ENCODE measurements at regions not wholly inside any gene's neighbourhood (a gene's known extent, or its start where the extent isn't known, plus 50 kb on each side); places are given as distances from the start of the nearest gene placed in this dataset.
"Not testable (repeated sequence)": the region's sequence is repeated elsewhere in the genome, so short reads cannot be mapped to it uniquely, and the experiment has no call there.

GRCh38 chr14:105605464-105606304, 79.3 kb downstream of the TMEM121 start:
- no peak for DNase-seq (ENCODE audit: extremely low spot score)
- WGBS, result 85% methylated on average over 24 of the region's 24 CpGs
- Histone ChIP-seq H3K4me1 (ENCODE audit: insufficient read depth) (no peaks in the 10 kb centered on the region), H3K36me3 (ENCODE audit: insufficient read depth) (no peaks in the 10 kb centered on the region), H3K27ac (ENCODE audit: low read depth) (no peak overlapping the region), H3K4me3 (ENCODE audit: low read depth, low read length) (no peak overlapping the region)

- H3K4me3 ChIP-seq (ENCODE audit: low read depth, low read length); H3K4me1 ChIP-seq (ENCODE audit: insufficient read depth); DNase-seq (ENCODE audit: extremely low spot score); H3K27ac ChIP-seq (ENCODE audit: low read depth); H3K36me3 ChIP-seq (ENCODE audit: insufficient read depth): not testable (repeated sequence)
- WGBS, result 80% methylated on average over 14 of the region's 15 CpGs
These were observed 80.1 kb downstream of the TMEM121 start for GRCh38 chr14:105606305-105606975.

GRCh38 chr14:105607025-105607424, 80.6 kb downstream of the TMEM121 start:
- WGBS, result 75% methylated on average over 14 of the region's 16 CpGs
- not testable (repeated sequence) for H3K27ac ChIP-seq (ENCODE audit: low read depth); DNase-seq (ENCODE audit: extremely low spot score); H3K36me3 ChIP-seq (ENCODE audit: insufficient read depth); H3K4me1 ChIP-seq (ENCODE audit: insufficient read depth); H3K4me3 ChIP-seq (ENCODE audit: low read depth, low read length)

- DNase-seq (ENCODE audit: extremely low spot score); H3K36me3 ChIP-seq (ENCODE audit: insufficient read depth); H3K27ac ChIP-seq (ENCODE audit: low read depth); H3K4me1 ChIP-seq (ENCODE audit: insufficient read depth); H3K4me3 ChIP-seq (ENCODE audit: low read depth, low read length): not testable (repeated sequence)
- 89% methylated on average over 3 of the region's 4 CpGs for WGBS
These were observed 88.6 kb downstream of the TMEM121 start for GRCh38 chr14:105614987-105615386.

- not testable (repeated sequence) for H3K4me3 ChIP-seq (ENCODE audit: low read depth, low read length); H3K36me3 ChIP-seq (ENCODE audit: insufficient read depth); H3K4me1 ChIP-seq (ENCODE audit: insufficient read depth); H3K27ac ChIP-seq (ENCODE audit: low read depth); DNase-seq (ENCODE audit: extremely low spot score)
- WGBS, result 79% methylated on average over 23 of the region's 24 CpGs
These were observed 89.8 kb downstream of the TMEM121 start for GRCh38 chr14:105615986-105616801.

- WGBS, result 72% methylated on average over 8 of the region's 8 CpGs
- no peak overlapping the region for H3K27ac ChIP-seq (ENCODE audit: low read depth)
- DNase-seq (ENCODE audit: extremely low spot score), result no peak
- no peak overlapping the region for H3K4me3 ChIP-seq (ENCODE audit: low read depth, low read length)
- no peaks in the 10 kb centered on the region for H3K4me1 ChIP-seq (ENCODE audit: insufficient read depth)
- H3K36me3 ChIP-seq (ENCODE audit: insufficient read depth), result no peaks in the 10 kb centered on the region
These were observed 90.4 kb downstream of the TMEM121 start for GRCh38 chr14:105616802-105617192.

- Histone ChIP-seq H3K4me1 (ENCODE audit: insufficient read depth) (no peaks in the 10 kb centered on the region), H3K27ac (ENCODE audit: low read depth) (no peak overlapping the region), H3K36me3 (ENCODE audit: insufficient read depth) (no peaks in the 10 kb centered on the region), H3K4me3 (ENCODE audit: low read depth, low read length) (no peak overlapping the region)
- WGBS, result 85% methylated on average over 7 of the region's 7 CpGs
- DNase-seq (ENCODE audit: extremely low spot score), result no peak
These were observed 90.9 kb downstream of the TMEM121 start for GRCh38 chr14:105617201-105617777.

GRCh38 chr14:105617805-105618204, 91.4 kb downstream of the TMEM121 start:
- WGBS, result 85% methylated on average over 8 of the region's 8 CpGs
- H3K27ac ChIP-seq (ENCODE audit: low read depth); H3K4me3 ChIP-seq (ENCODE audit: low read depth, low read length); DNase-seq (ENCODE audit: extremely low spot score); H3K36me3 ChIP-seq (ENCODE audit: insufficient read depth); H3K4me1 ChIP-seq (ENCODE audit: insufficient read depth): not testable (repeated sequence)

GRCh38 chr14:105619324-105619723, 92.9 kb downstream of the TMEM121 start:
- WGBS, result 69% methylated on average over 3 of the region's 6 CpGs
- H3K4me3 ChIP-seq (ENCODE audit: low read depth, low read length); DNase-seq (ENCODE audit: extremely low spot score); H3K27ac ChIP-seq (ENCODE audit: low read depth); H3K36me3 ChIP-seq (ENCODE audit: insufficient read depth); H3K4me1 ChIP-seq (ENCODE audit: insufficient read depth): not testable (repeated sequence)

GRCh38 chr14:105620178-105620864, 93.9 kb downstream of the TMEM121 start:
- H3K4me3 ChIP-seq (ENCODE audit: low read depth, low read length); H3K4me1 ChIP-seq (ENCODE audit: insufficient read depth); H3K27ac ChIP-seq (ENCODE audit: low read depth); H3K36me3 ChIP-seq (ENCODE audit: insufficient read depth); DNase-seq (ENCODE audit: extremely low spot score): not testable (repeated sequence)
- WGBS, result 79% methylated on average over 25 of the region's 35 CpGs

GRCh38 chr14:105620865-105621471, 94.6 kb downstream of the TMEM121 start:
- not testable (repeated sequence) for H3K4me1 ChIP-seq (ENCODE audit: insufficient read depth)
- WGBS, result 78% methylated on average over 12 of the region's 21 CpGs

GRCh38 chr14:105621479-105622328, 95.3 kb downstream of the TMEM121 start:
- not testable (repeated sequence) for DNase-seq (ENCODE audit: extremely low spot score); H3K4me3 ChIP-seq (ENCODE audit: low read depth, low read length); H3K4me1 ChIP-seq (ENCODE audit: insufficient read depth); H3K36me3 ChIP-seq (ENCODE audit: insufficient read depth); H3K27ac ChIP-seq (ENCODE audit: low read depth)
- 84% methylated on average over 23 of the region's 23 CpGs for WGBS

More at GRCh38 chr14:105620865-105621471, 94.6 kb downstream of the TMEM121 start:
- not testable (repeated sequence) for DNase-seq (ENCODE audit: extremely low spot score); H3K4me3 ChIP-seq (ENCODE audit: low read depth, low read length); H3K36me3 ChIP-seq (ENCODE audit: insufficient read depth); H3K27ac ChIP-seq (ENCODE audit: low read depth)

Measured in urinary bladder (tissue), 3 donors.